H9 (cell line): ENCODE measurements at regions not wholly inside any gene's neighbourhood (a gene's known extent, or its start where the extent isn't known, plus 50 kb on each side); places are given as distances from the start of the nearest gene placed in this dataset.
"Not testable (repeated sequence)": the region's sequence is repeated elsewhere in the genome, so short reads cannot be mapped to it uniquely, and the experiment has no call there.

Source experiments
- DNase-seq: peaks from one replicate; pipeline ENCODE4 v3.0.0-alpha.2; 2017
- H2AFZ ChIP-seq: one replicate; pipeline ENCODE4 v1.6.1; 2013; ENCODE audit warnings: mild to moderate bottlenecking, low read length, control low read depth, moderate library complexity
- H2AK5ac ChIP-seq: 2 replicates; pipeline ENCODE4 v1.6.1; 2013; ENCODE audit warnings: low read length, control low read depth, mixed read lengths; ENCODE audit not compliant: insufficient read length
- H2BK120ac ChIP-seq: one replicate; pipeline ENCODE4 v1.6.1; 2013; ENCODE audit warnings: low read depth, mild to moderate bottlenecking, low read length, control low read depth, inconsistent platforms; ENCODE audit not compliant: poor library complexity, severe bottlenecking
- H2BK12ac ChIP-seq: 2 replicates; pipeline ENCODE4 v1.6.1; 2013; ENCODE audit warnings: low read length, control low read depth, mixed read lengths, low read depth; ENCODE audit not compliant: insufficient read length
- H2BK15ac ChIP-seq: 2 replicates; pipeline ENCODE4 v1.6.1; 2013; ENCODE audit warnings: low read depth, low read length, control low read depth
- H2BK20ac ChIP-seq: one replicate; pipeline ENCODE4 v1.6.1; 2013; ENCODE audit warnings: low read depth, mild to moderate bottlenecking, low read length, control low read depth, inconsistent platforms; ENCODE audit not compliant: poor library complexity, severe bottlenecking
- H2BK5ac ChIP-seq: 2 replicates; pipeline ENCODE4 v1.6.1; 2013; ENCODE audit warnings: low read length, control low read depth, mixed read lengths; ENCODE audit not compliant: insufficient read length
- H3K14ac ChIP-seq: 2 replicates; pipeline ENCODE4 v1.6.1; 2013; ENCODE audit warnings: low read length, control low read depth; ENCODE audit not compliant: insufficient read depth
- H3K18ac ChIP-seq: 2 replicates; pipeline ENCODE4 v1.6.1; 2013; ENCODE audit warnings: low read depth, mild to moderate bottlenecking, mixed read lengths, low read length, control low read depth; ENCODE audit not compliant: insufficient read length
- H3K23ac ChIP-seq: 2 replicates; pipeline ENCODE4 v1.6.1; 2013; ENCODE audit warnings: low read length, control low read depth, mixed read lengths, low read depth; ENCODE audit not compliant: insufficient read length
- H3K23me2 ChIP-seq: 2 replicates; pipeline ENCODE4 v1.6.1; 2013; ENCODE audit warnings: low read depth, mild to moderate bottlenecking, mixed read lengths, low read length, control low read depth; ENCODE audit not compliant: insufficient read length, poor library complexity, severe bottlenecking
- H3K27ac ChIP-seq: 2 replicates; pipeline ENCODE4 v1.5.1; 2013; ENCODE audit warnings: low read length, control low read depth, mixed read lengths, low read depth; ENCODE audit not compliant: insufficient read length
- H3K27me3 ChIP-seq: 2 replicates; pipeline ENCODE4 v1.6.1; 2013; ENCODE audit warnings: low read length, control low read depth, inconsistent platforms; ENCODE audit not compliant: insufficient read depth
- H3K4ac ChIP-seq: 2 replicates; pipeline ENCODE4 v1.6.1; 2013; ENCODE audit warnings: low read depth, mild to moderate bottlenecking, control low read depth, inconsistent platforms, low read length, moderate library complexity
- H3K4me1 ChIP-seq: 2 replicates; pipeline ENCODE4 v1.6.1; 2013; ENCODE audit warnings: low read length, control low read depth, inconsistent platforms; ENCODE audit not compliant: insufficient read depth
- H3K4me2 ChIP-seq: 2 replicates; pipeline ENCODE4 v1.6.1; 2013; ENCODE audit warnings: low read length, control low read depth, mixed read lengths; ENCODE audit not compliant: insufficient read length, insufficient read depth
- H3K56ac ChIP-seq: 2 replicates; pipeline ENCODE4 v1.6.1; 2013; ENCODE audit warnings: low read depth, mild to moderate bottlenecking, mixed read lengths, low read length, control low read depth; ENCODE audit not compliant: insufficient read length
- H3K79me1 ChIP-seq: 2 replicates; pipeline ENCODE4 v1.6.1; 2013; ENCODE audit warnings: low read depth, mild to moderate bottlenecking, moderate library complexity, low read length, control low read depth, inconsistent platforms; ENCODE audit not compliant: insufficient read depth, poor library complexity, severe bottlenecking
- H3K79me2 ChIP-seq: 2 replicates; pipeline ENCODE4 v1.6.1; 2013; ENCODE audit warnings: low read length, control low read depth, inconsistent platforms; ENCODE audit not compliant: insufficient read depth
- H3K9ac ChIP-seq: 2 replicates; pipeline ENCODE4 v1.6.1; 2013; ENCODE audit warnings: low read length, control low read depth, mixed read lengths; ENCODE audit not compliant: insufficient read length; ENCODE audit errors: extremely low read depth
- H3K9me3 ChIP-seq: one replicate; pipeline ENCODE4 v1.6.1; 2013; ENCODE audit warnings: low read depth, low read length, inconsistent platforms; ENCODE audit not compliant: control insufficient read depth
- H3T11ph ChIP-seq: one replicate; pipeline ENCODE4 v1.6.1; 2013; ENCODE audit warnings: mild to moderate bottlenecking, low read length, control low read depth, inconsistent platforms
- H4K20me1 ChIP-seq: one replicate; pipeline ENCODE4 v1.6.1; 2013; ENCODE audit not compliant: control insufficient read depth, insufficient read length, insufficient read depth
- H4K5ac ChIP-seq: 2 replicates; pipeline ENCODE4 v1.6.1; 2013; ENCODE audit warnings: low read depth, mild to moderate bottlenecking, mixed read lengths, low read length, control low read depth; ENCODE audit not compliant: insufficient read length
- H4K8ac ChIP-seq: replicated peaks from 2 replicates; pipeline ENCODE4 v1.6.1; 2013; ENCODE audit warnings: low read length, control low read depth, mixed read lengths, low read depth; ENCODE audit not compliant: insufficient read length
- H4K91ac ChIP-seq: 2 replicates; pipeline ENCODE4 v1.6.1; 2013; ENCODE audit warnings: low read depth, mild to moderate bottlenecking, moderate library complexity, mixed read lengths, low read length, control low read depth; ENCODE audit not compliant: insufficient read length
- H3K27ac Mint-ChIP-seq, 3 experiments: 2 replicates in 2 of 3; 3 replicates in 1 of 3; pipeline ENCODE4 v1.8.0; 2020 to 2021; ENCODE audit warnings: mixed read lengths in 3 of 3, mild to moderate bottlenecking in 1 of 3, moderate library complexity in 1 of 3
- H3K27me3 Mint-ChIP-seq: 2 replicates; pipeline ENCODE4 v1.8.0; 2021; ENCODE audit warnings: low read depth, mild to moderate bottlenecking, moderate library complexity, mixed read lengths
- H3K36me3 Mint-ChIP-seq, 3 experiments: 2 replicates in 2 of 3; 3 replicates in 1 of 3; pipeline ENCODE4 v1.8.0; 2020 to 2021; ENCODE audit warnings: low read depth in 3 of 3, mixed read lengths in 3 of 3; ENCODE audit not compliant: insufficient read depth in 1 of 3
- H3K4me1 Mint-ChIP-seq, 2 experiments: 2 replicates each; pipeline ENCODE4 v1.8.0; 2020; ENCODE audit warnings: mixed read lengths in 2 of 2
- H3K4me3 Mint-ChIP-seq, 2 experiments: 2 replicates in 1 of 2; 3 replicates in 1 of 2; pipeline ENCODE4 v1.8.0; 2020 to 2021; ENCODE audit warnings: mild to moderate bottlenecking in 2 of 2, mixed read lengths in 2 of 2, moderate library complexity in 1 of 2
- H3K9me3 Mint-ChIP-seq, 2 experiments: 2 replicates in 1 of 2; 3 replicates in 1 of 2; pipeline ENCODE4 v1.8.0; 2020; ENCODE audit warnings: mild to moderate bottlenecking in 2 of 2, mixed read lengths in 2 of 2, moderate library complexity in 1 of 2
- CTCF ChIP-seq: fragments of 200-600 bp; sonication (generic); conservative IDR thresholded peaks from 3 replicates; pipeline ENCODE4 v1.8.0; 2021; ENCODE audit warnings: antibody characterized with exemption, mild to moderate bottlenecking
- WGBS: extraction: QIAGEN DNeasy Blood & Tissue Kit; methylation state at CpG from one replicate; pipeline ENCODE4 v1.1.7; 2013; ENCODE audit warnings: missing lambda C conversion rate, low lambda C conversion rate, mixed read lengths; ENCODE audit not compliant: insufficient read length; ENCODE audit errors: extremely low coverage; 5-methylcytosine and 5-hydroxymethylcytosine counted together

- peaks cover 3% of the 10 kb centered on the region; the same call in 1 of the 2 replicates for H3K4me1 ChIP-seq
- Mint-ChIP-seq H3K27ac (no peak overlapping the region), H3K36me3 (no peaks in the 10 kb centered on the region), H3K27me3 (peaks cover 8% of the 10 kb centered on the region), H3K4me1 (peaks cover 7 to 21% of the 10 kb centered on the region in 2 experiments), H3K9me3 (no peaks in the 10 kb centered on the region; a peak in 1 of 5 replicates), H3K4me3 (no peak overlapping the region)
- H3K27me3 ChIP-seq = no peaks in the 10 kb centered on the region
- H3K18ac ChIP-seq = no peak overlapping the region
- H3K4me2 ChIP-seq = no peak overlapping the region
- no peak overlapping the region for H3T11ph ChIP-seq
- no peak overlapping the region for H2BK15ac ChIP-seq
- H3K56ac ChIP-seq = no peak overlapping the region
- no peak overlapping the region for H4K5ac ChIP-seq
- H3K79me2 ChIP-seq = no peaks in the 10 kb centered on the region
- H3K4ac ChIP-seq = no peak overlapping the region
- no peak overlapping the region for H3K9ac ChIP-seq
- no peaks in the 10 kb centered on the region for H3K23me2 ChIP-seq
- no CpG with 5 or more reads among the region's 18 CpGs for WGBS
- no peak overlapping the region for H2AK5ac ChIP-seq
- no peak overlapping the region for H4K8ac ChIP-seq
- no peak overlapping the region for H3K23ac ChIP-seq
- no peak overlapping the region for H2AFZ ChIP-seq
- no peaks in the 10 kb centered on the region for H3K9me3 ChIP-seq
- no peak overlapping the region for H4K91ac ChIP-seq
- H2BK5ac ChIP-seq = no peak overlapping the region
- no peak overlapping the region for H3K27ac ChIP-seq
- H3K79me1 ChIP-seq = no peaks in the 10 kb centered on the region
- H2BK20ac ChIP-seq = no peak overlapping the region
- no peak overlapping the region for H2BK12ac ChIP-seq
- TF ChIP-seq CTCF = no peak
- no peak for DNase-seq
- H2BK120ac ChIP-seq = no peak overlapping the region
- no peaks in the 10 kb centered on the region for H4K20me1 ChIP-seq
- H3K14ac ChIP-seq = no peak overlapping the region
Measured at GRCh38 chr9:124130277-124131075, 118.9 kb downstream of the LHX2 start.

GRCh38 chr9:124131518-124131917 is 120.0 kb downstream of the LHX2 start:
- not testable (repeated sequence) for H3K4ac ChIP-seq, H4K91ac ChIP-seq, H3K14ac ChIP-seq, H3K9me3 Mint-ChIP-seq, H3K4me1 ChIP-seq, H2AK5ac ChIP-seq, H2BK120ac ChIP-seq, H3K23me2 ChIP-seq, H3K79me1 ChIP-seq, H3K27ac ChIP-seq, H4K8ac ChIP-seq, H2BK20ac ChIP-seq, H2BK12ac ChIP-seq, H3K36me3 Mint-ChIP-seq, H3K56ac ChIP-seq, H3K18ac ChIP-seq, H3K9ac ChIP-seq, H2BK15ac ChIP-seq, H3K4me3 Mint-ChIP-seq, H4K5ac ChIP-seq, H2AFZ ChIP-seq, DNase-seq, H2BK5ac ChIP-seq, H3K27ac Mint-ChIP-seq, H3T11ph ChIP-seq, H3K27me3 ChIP-seq, H3K4me2 ChIP-seq, H3K9me3 ChIP-seq, H3K23ac ChIP-seq, H4K20me1 ChIP-seq, H3K27me3 Mint-ChIP-seq, H3K79me2 ChIP-seq
- no CpG with 5 or more reads among the region's 7 CpGs for WGBS
- H3K4me1 Mint-ChIP-seq = peaks cover 4 to 16% of the 10 kb centered on the region in 2 experiments
